MM.1S (cell line): ENCODE measurements at regions not wholly inside any gene's neighbourhood (a gene's known extent, or its start where the extent isn't known, plus 50 kb on each side); places are given as distances from the start of the nearest gene placed in this dataset.

ENCODE experiments used
- DNase-seq: peaks from one replicate; pipeline ENCODE4 v3.0.0-alpha.2; 2015
- H2AFZ ChIP-seq: fragments of 300-600 bp; sonication (generic); 2 replicates; pipeline ENCODE4 v1.6.0; 2016; ENCODE audit warnings: antibody characterized with exemption, low read length
- H3F3A ChIP-seq: fragments of 300-600 bp; sonication (generic); 2 replicates; pipeline ENCODE4 v1.6.1; 2016; ENCODE audit warnings: mild to moderate bottlenecking, antibody characterized with exemption, low read length, moderate library complexity, mixed read lengths; ENCODE audit not compliant: insufficient read depth
- H3K27ac ChIP-seq: fragments of 300-600 bp; sonication (generic); 2 replicates; pipeline ENCODE4 v1.5.1; 2016; ENCODE audit warnings: mild to moderate bottlenecking, low read length
- H3K27me3 ChIP-seq: fragments of 300-600 bp; sonication (generic); replicated peaks from 2 replicates; pipeline ENCODE4 v1.6.0; 2016; ENCODE audit warnings: low read length; ENCODE audit not compliant: insufficient read depth
- H3K36me3 ChIP-seq: fragments of 300-600 bp; sonication (generic); replicated peaks from 2 replicates; pipeline ENCODE4 v1.6.1; 2016; ENCODE audit warnings: mild to moderate bottlenecking, low read length, mixed read lengths; ENCODE audit not compliant: insufficient read depth
- H3K4me1 ChIP-seq: fragments of 300-600 bp; sonication (generic); 2 replicates; pipeline ENCODE4 v1.6.1; 2016; ENCODE audit warnings: low read length, mixed read lengths
- H3K4me2 ChIP-seq: fragments of 300-600 bp; sonication (generic); 2 replicates; pipeline ENCODE4 v1.6.0; 2016; ENCODE audit warnings: low read depth, low read length
- H3K4me3 ChIP-seq: fragments of 300-600 bp; sonication (generic); 2 replicates; pipeline ENCODE4 v1.5.1; 2016; ENCODE audit warnings: low read length, mixed read lengths
- H3K79me2 ChIP-seq: fragments of 300-600 bp; sonication (generic); 2 replicates; pipeline ENCODE4 v1.6.1; 2016; ENCODE audit warnings: mixed run types, low read length, mixed read lengths
- H3K9ac ChIP-seq: fragments of 300-600 bp; sonication (generic); 2 replicates; pipeline ENCODE4 v1.6.1; 2016; ENCODE audit warnings: low read length, mixed read lengths
- H3K9me2 ChIP-seq: fragments of 300-600 bp; sonication (generic); replicated peaks from 2 replicates; pipeline ENCODE4 v1.6.1; 2016; ENCODE audit warnings: mild to moderate bottlenecking, low read length, mixed read lengths; ENCODE audit not compliant: insufficient read depth
- H3K9me3 ChIP-seq: fragments of 300-600 bp; sonication (generic); replicated peaks from 2 replicates; pipeline ENCODE4 v1.6.1; 2016; ENCODE audit warnings: mild to moderate bottlenecking, low read length, mixed read lengths; ENCODE audit not compliant: insufficient read depth
- H4K20me1 ChIP-seq: fragments of 300-600 bp; sonication (generic); 2 replicates; pipeline ENCODE4 v1.6.1; 2016; ENCODE audit warnings: mild to moderate bottlenecking, low read length, moderate library complexity, mixed read lengths; ENCODE audit not compliant: insufficient read depth
- CTCF ChIP-seq: fragments of 300-600 bp; sonication (generic); IDR thresholded peaks from 2 replicates; pipeline ENCODE4 v1.5.1; 2016; ENCODE audit warnings: antibody characterized with exemption, low read length, mixed read lengths
- EZH2 ChIP-seq: fragments of 300-600 bp; sonication (generic); optimal IDR thresholded peaks from 2 replicates; pipeline ENCODE3; 2017; ENCODE audit warnings: low read depth, mild to moderate bottlenecking, antibody characterized with exemption, low read length, mixed read lengths
- EZH2phosphoT487 ChIP-seq: fragments of 300-600 bp; sonication (generic); IDR thresholded peaks from 2 replicates; pipeline ENCODE4 v1.6.1; 2018; ENCODE audit warnings: antibody characterized with exemption, low read length

DNA sequence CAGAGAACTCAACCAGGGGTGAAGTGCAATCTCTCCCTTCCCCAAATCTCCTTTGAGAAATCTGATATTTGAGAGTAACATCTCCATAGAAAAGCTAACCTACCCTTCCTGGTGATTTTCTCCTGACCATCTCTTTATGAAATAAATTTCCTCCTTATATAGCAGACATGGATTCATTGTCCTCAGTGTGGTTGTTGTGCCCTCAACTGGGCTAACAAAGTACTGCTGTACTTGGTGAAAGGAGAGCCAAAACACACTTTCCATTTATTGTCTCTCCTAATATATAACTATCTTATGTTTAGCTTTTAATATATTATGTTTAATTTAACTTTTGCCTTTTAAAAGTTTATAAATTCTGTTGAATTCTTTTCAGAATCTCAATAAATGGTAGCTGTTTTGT lies 65.1 kb upstream of the SLCO1B1 start:
- no peaks in the 10 kb centered on the region for H3K79me2 ChIP-seq

GRCh38 chr12:21073129-21073528 lies 57.9 kb upstream of the SLCO1B1 start:
- no peak overlapping the region for H3K9ac ChIP-seq
- H3K4me3 ChIP-seq = no peak overlapping the region
- H3K4me1 ChIP-seq = no peaks in the 10 kb centered on the region
- no peaks in the 10 kb centered on the region for H3K79me2 ChIP-seq
- DNase-seq = no peak
- TF ChIP-seq EZH2 (no peak), EZH2phosphoT487 (no peak), CTCF (no peak)
- no peak overlapping the region for H2AFZ ChIP-seq
- no peak overlapping the region for H3K4me2 ChIP-seq
- no peaks in the 10 kb centered on the region for H3K9me2 ChIP-seq
- no peaks in the 10 kb centered on the region for H3F3A ChIP-seq
- no peak overlapping the region for H3K27ac ChIP-seq
- no peaks in the 10 kb centered on the region for H4K20me1 ChIP-seq
- no peaks in the 10 kb centered on the region for H3K36me3 ChIP-seq
- H3K27me3 ChIP-seq = no peaks in the 10 kb centered on the region
- H3K9me3 ChIP-seq = no peaks in the 10 kb centered on the region

More for the DNA sequence above, 65.1 kb upstream of the SLCO1B1 start:
- TF ChIP-seq CTCF = peak; percentile 33; the same call in 1 of the 2 replicates
- no peak for TF ChIP-seq EZH2phosphoT487
- Histone ChIP-seq H3K27me3 (no peaks in the 10 kb centered on the region), H2AFZ (no peak overlapping the region), H4K20me1 (no peaks in the 10 kb centered on the region), H3K4me2 (no peak overlapping the region), H3K9me2 (no peaks in the 10 kb centered on the region), H3K4me3 (no peak overlapping the region), H3K27ac (no peak overlapping the region), H3F3A (no peaks in the 10 kb centered on the region), H3K9ac (no peak overlapping the region), H3K4me1 (no peaks in the 10 kb centered on the region), H3K36me3 (no peaks in the 10 kb centered on the region), H3K9me3 (no peaks in the 10 kb centered on the region)
- peak; percentile 25 for DNase-seq

GRCh38 chr12:21073822-21074460 lies 57.1 kb upstream of the SLCO1B1 start:
- Histone ChIP-seq H2AFZ (no peak overlapping the region), H3F3A (no peaks in the 10 kb centered on the region), H3K9me2 (no peaks in the 10 kb centered on the region), H3K9ac (no peak overlapping the region), H3K27me3 (no peaks in the 10 kb centered on the region), H3K27ac (no peak overlapping the region), H3K9me3 (no peaks in the 10 kb centered on the region), H3K4me2 (no peak overlapping the region), H3K36me3 (no peaks in the 10 kb centered on the region), H4K20me1 (no peaks in the 10 kb centered on the region), H3K79me2 (no peaks in the 10 kb centered on the region), H3K4me1 (no peaks in the 10 kb centered on the region), H3K4me3 (no peak overlapping the region)
- DNase-seq = no peak
- TF ChIP-seq CTCF (no peak), EZH2phosphoT487 (no peak), EZH2 (no peak)
